ENCODE measurements at regions not wholly inside any gene's neighbourhood (a gene's known extent, or its start where the extent isn't known, plus 50 kb on each side); places are given as distances from the start of the nearest gene placed in this dataset.
"Not testable (repeated sequence)": the region's sequence is repeated elsewhere in the genome, so short reads cannot be mapped to it uniquely, and the experiment has no call there.

DNA sequence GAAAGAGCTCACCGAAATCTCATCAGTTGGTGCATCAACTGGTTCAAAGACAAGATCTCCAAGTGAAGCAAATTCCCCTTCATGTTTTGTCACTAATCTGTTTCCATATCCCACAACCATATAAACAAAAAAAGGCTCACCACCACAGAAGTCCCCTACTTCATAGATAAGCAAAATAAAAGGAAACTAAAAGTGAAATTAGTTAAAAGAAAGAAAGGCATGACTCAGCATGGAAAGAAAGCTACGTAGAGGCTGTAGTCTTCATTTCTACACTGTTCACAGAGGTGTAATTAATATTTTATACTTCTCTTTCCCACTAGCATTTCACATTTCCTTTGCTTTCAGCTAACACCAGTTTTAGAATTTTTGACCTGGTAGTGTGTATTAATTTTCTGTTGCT, 208.0 kb downstream of the CYLC2 start:
- DNase-seq = no peak
- no peak for TF ChIP-seq GATA1 (IDR thresholded peaks at IDR 0.05; ENCODE audit: low read depth, low read length)
- TF ChIP-seq POLR2A (IDR thresholded peaks at IDR 0.05; ENCODE audit: low read length) = no peak

DNA sequence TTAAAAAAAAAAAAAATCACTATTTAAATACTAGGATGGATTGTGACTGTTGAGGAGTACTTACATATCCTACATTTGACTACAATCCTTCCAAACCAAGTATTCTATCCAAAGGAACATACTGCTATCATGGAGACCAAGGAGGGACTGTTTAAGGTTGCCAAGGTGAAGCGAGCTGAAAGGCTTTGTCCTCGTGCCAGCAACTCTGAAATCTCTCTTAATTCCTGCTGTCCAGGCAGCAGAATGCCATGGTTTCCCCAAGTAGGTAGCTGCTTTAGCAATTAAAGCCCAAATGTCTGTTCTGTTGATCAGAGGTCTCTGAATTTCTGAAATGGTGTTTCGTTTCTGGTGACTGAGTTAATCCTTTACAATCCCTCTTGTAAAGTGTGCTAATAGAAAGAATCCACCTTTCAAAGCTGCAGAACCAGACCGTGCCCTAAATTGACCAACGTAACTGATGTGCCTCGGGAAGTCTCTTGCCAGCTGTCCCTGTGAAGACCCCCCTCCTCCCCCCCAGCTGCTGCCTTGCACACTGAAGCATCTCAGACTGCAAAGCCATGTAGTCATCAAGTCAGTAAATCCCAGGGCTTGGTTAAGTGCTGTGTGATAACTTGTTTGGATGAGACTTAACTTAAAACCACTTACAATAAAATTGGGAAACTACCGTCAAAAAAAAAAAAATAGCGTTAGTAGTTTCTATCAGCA, 210.9 kb downstream of the CYLC2 start:
- not testable (repeated sequence) for DNase-seq

DNA sequence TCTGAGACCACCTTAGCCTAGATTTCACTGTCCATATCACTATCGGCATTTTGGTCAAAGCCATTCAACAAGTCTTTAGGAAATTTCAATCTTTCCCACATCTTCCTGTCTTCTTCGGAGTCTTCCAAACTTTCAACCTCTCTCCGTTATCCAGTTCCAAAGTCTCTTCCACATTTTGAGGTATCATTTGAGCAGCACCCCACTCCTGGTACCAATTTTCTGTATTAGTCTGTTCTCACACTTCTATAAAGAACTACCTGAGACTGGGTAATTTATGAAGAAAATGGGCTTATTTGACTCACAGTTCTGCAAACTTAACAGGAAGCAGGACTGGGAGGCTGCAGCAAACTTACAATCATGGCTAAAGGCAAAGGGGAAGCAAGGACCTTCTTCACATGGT, 215.5 kb downstream of the CYLC2 start:
- TF ChIP-seq POLR2A (IDR thresholded peaks at IDR 0.05; ENCODE audit: low read length) (no peak), GATA1 (IDR thresholded peaks at IDR 0.05; ENCODE audit: low read depth, low read length) (no peak)

DNA sequence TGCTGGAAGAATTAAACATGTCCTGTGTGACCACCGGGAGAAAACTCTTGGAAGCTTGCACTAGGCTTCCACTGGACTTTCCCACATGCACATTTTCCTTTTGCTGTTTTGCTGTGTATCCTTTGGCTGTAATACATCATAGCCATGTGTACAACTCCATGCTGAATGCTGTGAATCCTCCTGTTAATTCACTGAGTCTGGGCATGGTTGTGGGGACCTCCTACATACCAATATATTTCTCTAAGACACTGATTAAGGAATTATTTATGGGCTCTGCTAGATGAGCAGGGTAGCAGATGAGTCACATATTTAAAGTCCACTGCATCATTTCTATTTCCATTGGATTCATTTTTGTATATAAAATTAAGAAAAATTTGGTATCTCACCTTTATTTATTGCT, 220.1 kb downstream of the CYLC2 start:
- DNase-seq = no peak
- no peak for TF ChIP-seq GATA1 (IDR thresholded peaks at IDR 0.05; ENCODE audit: low read depth, low read length)
- TF ChIP-seq POLR2A (IDR thresholded peaks at IDR 0.05; ENCODE audit: low read length) = no peak

More for the DNA sequence above, 215.5 kb downstream of the CYLC2 start:
- no peak for DNase-seq

DNA sequence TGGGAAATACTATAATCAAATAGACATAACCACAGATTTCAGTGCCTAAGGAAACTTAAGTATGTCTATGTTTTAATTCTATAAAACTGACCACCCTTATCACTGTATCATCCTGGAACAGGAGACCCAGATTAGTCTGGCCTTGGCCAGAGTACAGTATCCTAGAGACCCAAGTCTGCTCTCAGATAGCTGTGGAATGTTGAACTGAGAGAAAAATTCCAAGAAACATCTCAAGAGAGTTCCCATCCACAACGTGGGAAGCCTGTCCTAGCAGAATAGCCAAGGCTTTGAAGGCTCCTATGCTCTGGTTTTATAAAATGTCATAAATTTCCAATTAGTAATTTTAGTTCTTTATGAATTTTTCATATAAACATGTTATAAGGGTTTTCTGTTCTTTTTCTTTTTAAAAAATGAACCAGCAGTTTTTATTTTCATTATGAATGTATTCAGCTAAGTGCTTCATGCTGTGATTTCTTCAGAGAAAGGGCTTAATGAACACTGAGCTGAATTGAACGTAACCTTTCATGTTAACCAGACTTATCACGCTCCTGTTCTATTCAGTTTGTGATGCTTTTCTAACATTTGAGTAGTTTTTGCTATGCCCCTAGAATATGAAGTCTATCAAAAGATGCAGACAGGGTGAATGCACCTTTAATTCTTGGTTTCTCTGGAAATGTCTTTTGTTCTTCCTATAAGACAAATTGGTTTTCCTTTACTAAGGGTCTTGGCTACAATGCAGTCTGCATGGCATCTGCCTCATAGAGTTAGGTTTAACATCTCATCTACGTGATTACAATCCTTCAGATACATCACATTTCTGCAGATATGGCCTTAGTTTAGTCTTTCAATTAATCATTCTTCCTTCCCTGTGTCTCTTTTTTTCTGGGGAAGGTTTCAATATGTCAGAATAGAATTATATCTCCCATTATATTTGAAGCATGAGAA, 230.8 kb downstream of the CYLC2 start:
- no peak for TF ChIP-seq GATA1 (IDR thresholded peaks at IDR 0.05; ENCODE audit: low read depth, low read length)
- no peak for TF ChIP-seq POLR2A (IDR thresholded peaks at IDR 0.05; ENCODE audit: low read length)
- DNase-seq = no peak

DNA sequence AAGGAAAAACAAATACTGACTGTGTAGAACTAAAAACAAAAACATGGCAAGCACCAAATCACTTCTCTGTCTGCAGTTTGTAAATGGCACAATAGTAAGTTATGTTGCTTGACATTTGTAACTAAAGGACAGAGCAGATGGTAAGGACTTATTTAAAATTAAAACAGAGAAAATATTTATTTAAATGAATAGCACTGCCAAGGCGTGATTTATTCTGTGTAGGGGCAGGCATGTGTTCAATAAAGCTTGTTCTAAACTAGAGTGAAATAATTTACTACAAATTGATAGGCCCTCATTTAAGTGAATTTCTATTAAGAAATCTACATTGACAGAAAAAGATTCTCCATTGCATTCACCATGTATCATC, 231.5 kb downstream of the CYLC2 start:
- no peak for DNase-seq
- TF ChIP-seq GATA1 (IDR thresholded peaks at IDR 0.05; ENCODE audit: low read depth, low read length) (no peak), POLR2A (IDR thresholded peaks at IDR 0.05; ENCODE audit: low read length) (no peak)

DNA sequence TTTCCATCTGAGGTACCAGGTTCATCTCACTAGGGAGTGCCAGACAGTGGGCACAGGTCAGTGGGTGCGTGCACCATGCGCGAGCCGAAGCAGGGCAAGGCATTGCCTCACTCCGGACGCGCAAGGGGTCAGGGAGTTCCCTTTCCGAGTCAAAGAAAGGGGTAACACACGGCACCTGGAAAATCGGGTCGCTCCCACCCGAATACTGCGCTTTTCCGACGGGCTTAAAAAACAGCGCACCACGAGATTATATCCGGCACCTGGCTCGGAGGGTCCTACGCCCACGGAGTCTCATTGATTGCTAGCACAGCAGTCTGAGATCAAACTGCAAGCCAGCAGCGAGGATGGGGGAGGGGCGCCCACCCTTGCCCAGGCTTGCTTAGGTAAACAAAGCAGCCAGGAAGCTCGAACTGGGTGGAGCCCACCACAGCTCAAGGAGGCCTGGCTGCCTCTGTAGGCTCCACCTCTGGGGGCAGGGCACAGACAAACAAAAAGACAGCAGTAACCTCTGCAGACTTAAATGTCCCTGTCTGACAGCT, 242.5 kb downstream of the CYLC2 start:
- not testable (repeated sequence) for DNase-seq

DNA sequence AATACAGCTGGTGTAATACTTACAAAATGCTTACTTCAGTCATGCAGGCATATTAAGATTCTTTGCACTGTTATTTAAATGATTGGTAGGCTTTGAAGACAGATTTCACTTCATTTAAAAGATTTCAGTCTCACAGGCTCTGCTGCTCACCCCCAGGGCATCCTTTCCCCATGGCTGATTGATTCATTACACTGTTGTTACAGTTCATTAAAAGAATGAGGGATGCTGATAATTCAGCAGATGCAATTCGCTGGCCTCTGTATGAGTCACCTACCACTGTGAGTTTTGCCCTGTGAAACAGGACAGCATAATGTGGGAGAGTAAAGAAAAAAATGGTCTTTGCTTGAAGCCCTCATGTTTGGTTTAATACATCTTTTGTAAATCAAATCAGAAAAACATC, 246.9 kb downstream of the CYLC2 start:
- no peak for DNase-seq
- no peak for TF ChIP-seq POLR2A (IDR thresholded peaks at IDR 0.05; ENCODE audit: low read length)
- TF ChIP-seq GATA1 (IDR thresholded peaks at IDR 0.05; ENCODE audit: low read depth, low read length) = no peak

DNA sequence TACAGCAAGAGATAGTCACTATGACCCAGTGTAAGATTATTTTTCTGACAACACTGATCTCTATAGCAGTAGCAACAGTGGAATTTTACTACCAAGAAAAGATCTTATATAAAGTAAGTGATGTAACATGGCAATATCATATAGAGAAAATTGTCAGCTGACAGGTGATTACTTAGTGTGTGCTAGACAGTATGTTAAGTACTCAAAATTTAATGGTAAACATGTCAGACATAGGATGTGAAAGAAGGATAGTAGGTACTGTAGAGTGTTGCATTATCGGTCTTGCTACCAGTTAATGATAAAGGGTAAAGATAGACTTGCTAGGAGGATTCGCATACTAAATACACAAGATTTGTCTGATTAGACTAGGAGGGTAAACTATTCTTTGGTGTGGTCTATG, 247.4 kb downstream of the CYLC2 start:
- no peak for DNase-seq
- TF ChIP-seq POLR2A (IDR thresholded peaks at IDR 0.05; ENCODE audit: low read length) = no peak
- no peak for TF ChIP-seq GATA1 (IDR thresholded peaks at IDR 0.05; ENCODE audit: low read depth, low read length)

DNA sequence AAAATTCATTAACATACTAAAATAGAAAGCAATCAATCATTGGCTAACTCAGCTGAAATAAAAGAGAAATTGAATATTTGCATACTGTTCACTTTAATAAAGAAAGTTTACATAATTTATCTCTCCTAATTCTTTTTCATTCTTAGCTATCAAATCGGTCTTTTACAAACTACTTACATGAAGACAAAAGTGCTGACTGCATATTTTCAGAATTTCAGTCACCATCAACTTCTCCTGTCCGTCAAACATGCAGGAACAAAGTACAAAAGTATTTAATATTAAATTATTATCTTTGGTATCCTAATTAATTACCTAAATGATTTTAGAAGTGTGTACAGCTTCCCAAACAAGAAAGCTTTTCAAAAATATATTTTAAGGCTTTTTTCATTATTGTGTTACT, 248.4 kb downstream of the CYLC2 start:
- TF ChIP-seq GATA1 (IDR thresholded peaks at IDR 0.05; ENCODE audit: low read depth, low read length) = no peak
- no peak for TF ChIP-seq POLR2A (IDR thresholded peaks at IDR 0.05; ENCODE audit: low read length)
- DNase-seq = no peak

DNA sequence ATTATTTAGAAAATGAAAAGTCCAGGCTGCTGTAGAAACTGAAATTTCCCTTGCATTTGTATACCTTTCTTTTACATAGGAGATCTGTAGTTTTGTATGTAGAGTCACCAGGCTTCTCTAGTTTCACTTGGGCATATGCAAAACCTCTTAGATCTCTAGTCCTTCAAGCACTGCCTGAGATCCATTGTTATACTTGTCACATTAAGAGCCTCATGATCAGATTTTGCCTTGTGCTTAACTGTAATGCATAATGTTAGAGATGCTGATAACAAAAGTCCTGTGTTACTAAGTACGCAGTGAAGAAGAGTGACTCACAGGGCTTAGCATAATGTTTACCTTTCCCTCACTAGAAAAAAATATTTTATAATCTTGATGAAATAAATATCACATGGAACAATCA, 250.2 kb downstream of the CYLC2 start:
- TF ChIP-seq GATA1 (IDR thresholded peaks at IDR 0.05; ENCODE audit: low read depth, low read length) = no peak
- TF ChIP-seq POLR2A (IDR thresholded peaks at IDR 0.05; ENCODE audit: low read length) = no peak
- no peak for DNase-seq

DNA sequence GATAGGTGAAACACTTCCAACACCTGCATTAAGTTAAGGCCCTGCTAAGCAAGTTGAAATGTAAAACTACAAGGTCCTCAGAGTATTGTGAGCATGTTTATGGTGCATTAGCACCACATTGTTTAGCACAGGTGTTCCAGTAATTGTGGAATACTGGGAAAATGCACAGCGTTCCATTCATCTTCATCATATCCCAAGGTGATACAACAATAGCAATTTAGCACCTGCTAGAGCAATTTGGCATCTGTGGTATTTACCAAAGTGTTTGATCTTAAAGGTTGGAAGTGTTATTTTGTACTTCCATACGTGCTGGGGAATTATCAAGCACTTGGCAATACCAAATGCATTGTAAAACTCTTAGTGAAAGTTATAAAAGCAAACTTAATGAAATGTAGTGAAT, 266.8 kb downstream of the CYLC2 start:
- no peak for TF ChIP-seq GATA1 (IDR thresholded peaks at IDR 0.05; ENCODE audit: low read depth, low read length)
- no peak for TF ChIP-seq POLR2A (IDR thresholded peaks at IDR 0.05; ENCODE audit: low read length)

DNA sequence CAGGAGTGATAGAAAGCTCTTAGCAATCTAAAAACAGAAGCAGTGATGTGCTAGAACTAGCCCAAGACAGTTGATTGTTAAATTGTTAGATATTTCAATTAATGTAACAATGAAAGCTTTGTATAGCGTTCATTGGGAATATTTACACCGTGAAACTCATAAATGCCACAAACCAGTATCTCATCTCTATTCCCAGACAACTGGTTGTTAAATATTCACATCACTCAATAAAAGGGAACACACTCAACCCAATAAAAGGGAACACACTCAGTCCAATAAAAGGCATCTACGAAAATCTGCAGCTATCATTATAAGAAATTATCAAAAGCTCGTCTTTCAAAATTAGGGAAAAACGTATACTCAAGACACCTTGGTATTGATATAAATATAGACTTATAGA, 270.9 kb downstream of the CYLC2 start:
- no peak for DNase-seq
- TF ChIP-seq GATA1 (IDR thresholded peaks at IDR 0.05; ENCODE audit: low read depth, low read length) (no peak), POLR2A (IDR thresholded peaks at IDR 0.05; ENCODE audit: low read length) (no peak)

More for the DNA sequence above, 266.8 kb downstream of the CYLC2 start:
- DNase-seq = no peak

DNA sequence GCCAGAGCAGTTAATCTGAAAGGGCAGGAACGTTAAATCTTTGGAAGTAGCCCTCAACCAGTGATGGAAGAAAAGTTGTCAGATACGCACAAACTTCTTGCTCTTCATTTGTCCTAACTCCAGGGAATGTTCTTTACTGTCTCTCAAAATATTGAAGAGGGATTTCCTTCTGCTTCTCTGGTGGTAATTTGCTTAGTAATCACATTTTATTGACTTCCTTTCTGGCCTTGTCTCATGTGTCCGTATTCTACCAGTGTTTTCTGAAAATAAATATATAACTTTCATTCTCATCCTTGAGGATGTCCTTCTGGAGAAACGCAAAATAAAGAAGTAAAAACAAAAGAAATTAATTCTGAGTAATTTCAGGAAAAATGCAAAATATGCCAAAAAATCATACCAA, 282.1 kb downstream of the CYLC2 start:
- no peak for DNase-seq
- no peak for TF ChIP-seq GATA1 (IDR thresholded peaks at IDR 0.05; ENCODE audit: low read depth, low read length)
- TF ChIP-seq POLR2A (IDR thresholded peaks at IDR 0.05; ENCODE audit: low read length) = no peak

DNA sequence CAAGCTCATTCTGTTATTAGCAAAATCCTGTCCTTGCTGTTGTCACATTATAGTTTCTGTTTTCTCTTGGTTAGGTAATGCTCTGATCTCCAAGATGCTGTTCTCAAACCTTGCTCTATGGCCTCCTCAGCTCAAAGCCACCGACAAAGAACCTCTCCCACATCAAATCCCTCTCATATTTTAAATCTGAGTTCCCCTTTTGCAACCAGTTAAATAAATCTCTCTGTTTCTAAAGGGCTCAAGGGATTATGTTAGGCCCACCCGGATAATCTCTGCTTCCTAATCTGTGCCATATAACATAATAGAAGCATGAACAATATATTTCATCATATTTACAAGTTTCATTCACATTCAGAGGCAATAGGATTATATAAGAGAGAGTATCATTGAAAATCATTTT, 286.0 kb downstream of the CYLC2 start:
- no peak for TF ChIP-seq POLR2A (IDR thresholded peaks at IDR 0.05; ENCODE audit: low read length)
- no peak for TF ChIP-seq GATA1 (IDR thresholded peaks at IDR 0.05; ENCODE audit: low read depth, low read length)
- no peak for DNase-seq

All from erythroblast (primary cell).